HS-5 (cell line): ENCODE measurements at regions not wholly inside any gene's neighbourhood (a gene's known extent, or its start where the extent isn't known, plus 50 kb on each side); places are given as distances from the start of the nearest gene placed in this dataset.

Source experiments
- DNase-seq: peaks from one replicate; pipeline ENCODE4 v3.0.0-alpha.2; 2012; ENCODE audit warnings: low read depth

DNA sequence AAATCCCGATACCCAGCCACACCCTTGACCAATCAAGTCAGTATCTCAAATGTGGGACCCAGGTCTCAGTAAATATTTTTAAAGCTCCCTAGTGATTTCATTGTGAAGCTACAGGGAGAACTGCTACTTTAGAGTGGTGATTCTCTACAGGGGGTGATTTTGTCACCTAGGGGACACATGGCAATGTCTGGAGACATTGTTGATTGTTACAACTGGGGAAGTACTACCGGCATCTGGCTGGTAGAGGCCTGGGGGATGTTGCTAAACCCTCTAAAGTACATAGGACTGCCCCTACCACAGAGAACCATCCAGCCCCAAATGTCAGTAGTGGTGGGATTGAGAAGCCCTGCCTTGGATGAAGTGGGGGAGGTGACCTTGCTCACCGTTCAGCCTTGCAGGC, 152.9 kb downstream of the RPS24 start:
- DNase-seq: no peak

DNA sequence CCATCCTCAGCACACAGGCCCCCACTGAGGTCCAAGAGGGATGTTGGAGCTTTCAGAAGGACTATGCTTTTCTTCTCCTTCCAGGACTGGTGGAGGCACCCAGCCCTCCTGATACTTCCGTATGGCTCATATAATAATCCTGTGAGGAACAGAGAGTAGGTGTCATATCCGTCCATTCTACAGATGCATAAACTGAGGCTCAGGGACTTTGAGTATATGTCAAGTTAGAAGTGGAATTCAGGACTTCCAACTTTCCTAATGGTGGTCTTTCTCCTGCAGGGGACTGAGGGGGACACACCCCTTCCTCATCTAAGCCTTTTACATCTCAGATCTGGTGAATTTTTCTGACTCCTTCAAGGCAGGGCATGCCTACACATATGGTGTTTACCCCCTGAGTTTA, 153.7 kb downstream of the RPS24 start:
- no peak for DNase-seq

DNA sequence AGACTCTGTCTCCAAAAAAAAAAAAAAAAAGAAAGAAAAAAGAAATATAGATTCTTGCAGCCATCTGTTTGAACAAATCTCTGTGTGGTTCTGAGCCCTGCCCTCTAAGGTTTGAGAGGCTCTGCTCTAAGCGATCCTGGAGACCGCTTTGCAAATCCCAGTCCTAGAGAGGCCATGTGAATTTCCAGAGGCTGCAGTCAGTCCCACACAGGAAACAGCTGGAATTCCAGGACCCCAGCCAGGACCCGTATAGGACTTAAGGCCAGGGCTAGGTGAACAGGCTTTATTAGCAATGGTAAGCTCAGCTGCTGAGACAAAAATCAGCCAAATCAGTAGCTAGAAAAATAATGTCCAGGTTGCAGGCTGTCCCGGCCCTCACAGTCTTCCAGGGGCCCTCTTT, 154.8 kb downstream of the RPS24 start:
- DNase-seq: no peak

DNA sequence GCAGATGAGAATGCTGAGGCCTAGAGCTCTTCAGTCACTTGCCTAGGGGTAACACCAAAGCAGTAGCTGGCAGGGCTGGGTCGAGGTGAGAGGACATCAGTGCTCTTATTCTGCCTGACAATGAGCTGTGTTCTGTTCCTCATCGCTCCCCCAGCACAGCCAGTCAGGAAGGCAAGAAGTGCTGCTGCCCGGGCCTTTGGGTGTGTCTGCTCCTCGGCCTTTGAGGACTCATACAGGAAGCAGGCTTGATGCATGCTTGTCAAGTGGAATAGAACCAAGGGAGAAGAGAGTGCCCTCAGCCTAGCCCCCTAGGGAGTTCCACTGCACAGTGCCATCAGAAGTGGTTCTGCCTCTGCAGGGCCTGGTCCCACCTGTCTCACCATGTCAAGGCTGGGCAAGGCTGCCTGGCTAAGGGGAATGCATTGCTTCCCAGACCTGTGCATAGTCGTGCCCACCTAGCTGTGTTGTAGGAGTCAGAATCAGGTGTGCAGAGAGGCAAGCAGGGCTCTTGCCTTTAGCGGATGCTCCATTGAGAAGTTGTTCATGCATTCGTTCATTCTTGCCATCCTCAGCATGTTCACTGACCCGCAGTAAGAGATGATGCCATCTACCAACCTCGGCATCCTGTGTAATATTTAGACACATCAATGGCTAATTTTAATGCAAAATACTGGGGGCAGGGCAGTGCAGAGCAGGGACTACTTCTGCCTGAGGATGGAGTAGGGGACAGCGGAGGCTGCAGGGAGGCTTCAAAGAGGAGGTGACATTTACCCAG, 156.6 kb downstream of the RPS24 start:
- DNase-seq: no peak

DNA sequence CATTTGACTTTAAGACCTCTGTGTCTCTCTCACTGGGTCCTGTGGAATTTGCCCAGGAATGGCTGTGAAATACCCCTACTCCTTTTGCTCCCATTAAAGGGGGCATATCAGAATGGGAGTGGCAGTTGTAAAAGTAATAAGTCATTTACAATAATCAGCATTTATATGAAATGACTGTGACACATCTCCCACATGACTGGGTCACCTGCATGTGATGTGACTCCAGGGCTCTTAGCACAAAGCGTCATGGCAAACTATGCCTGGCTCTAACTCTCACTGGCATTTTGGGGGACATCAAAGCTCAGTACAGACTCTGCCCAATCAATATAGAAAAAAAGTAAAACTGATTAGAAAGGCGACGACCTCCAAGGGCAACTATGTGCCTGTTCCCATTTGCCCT, 157.6 kb downstream of the RPS24 start:
- DNase-seq: no peak

DNA sequence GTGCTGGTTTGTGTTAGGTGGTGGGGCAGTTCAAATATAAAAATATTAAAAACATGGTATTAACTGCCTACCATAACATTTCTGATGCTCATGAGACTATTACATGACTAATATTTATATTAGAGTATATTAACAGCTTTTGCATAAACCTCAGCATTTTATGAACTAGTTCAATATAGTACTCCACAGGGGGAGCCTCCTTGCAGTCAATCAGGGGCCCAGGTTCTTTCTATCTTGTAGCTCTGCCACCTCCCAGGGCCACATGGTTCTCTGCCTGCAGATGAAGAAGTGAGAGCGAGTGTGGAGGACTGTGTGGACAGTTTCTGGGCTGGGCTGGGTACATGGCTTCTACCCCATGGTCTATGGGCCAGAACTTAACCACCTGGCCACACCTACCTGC, 159.5 kb downstream of the RPS24 start:
- DNase-seq: no peak

DNA sequence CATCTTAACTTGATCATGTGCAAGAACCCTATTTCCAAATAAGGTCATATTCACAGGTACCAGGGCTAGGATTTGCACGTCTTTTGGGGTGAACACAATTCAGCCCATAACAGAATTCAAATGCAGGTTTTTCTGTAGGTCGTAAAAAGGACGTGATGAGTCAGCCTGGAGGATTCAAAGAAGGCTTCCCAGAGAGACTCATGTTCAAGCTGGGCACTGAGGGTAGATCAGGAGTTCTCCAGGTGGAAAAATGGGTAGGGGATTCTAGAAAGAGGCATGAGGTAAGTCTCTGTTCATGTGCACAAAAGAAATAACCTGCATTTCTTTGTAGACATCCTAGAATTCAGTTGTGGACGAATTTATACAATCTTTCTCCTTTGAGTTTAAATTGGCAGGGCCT, 160.4 kb downstream of the RPS24 start:
- no peak for DNase-seq

DNA sequence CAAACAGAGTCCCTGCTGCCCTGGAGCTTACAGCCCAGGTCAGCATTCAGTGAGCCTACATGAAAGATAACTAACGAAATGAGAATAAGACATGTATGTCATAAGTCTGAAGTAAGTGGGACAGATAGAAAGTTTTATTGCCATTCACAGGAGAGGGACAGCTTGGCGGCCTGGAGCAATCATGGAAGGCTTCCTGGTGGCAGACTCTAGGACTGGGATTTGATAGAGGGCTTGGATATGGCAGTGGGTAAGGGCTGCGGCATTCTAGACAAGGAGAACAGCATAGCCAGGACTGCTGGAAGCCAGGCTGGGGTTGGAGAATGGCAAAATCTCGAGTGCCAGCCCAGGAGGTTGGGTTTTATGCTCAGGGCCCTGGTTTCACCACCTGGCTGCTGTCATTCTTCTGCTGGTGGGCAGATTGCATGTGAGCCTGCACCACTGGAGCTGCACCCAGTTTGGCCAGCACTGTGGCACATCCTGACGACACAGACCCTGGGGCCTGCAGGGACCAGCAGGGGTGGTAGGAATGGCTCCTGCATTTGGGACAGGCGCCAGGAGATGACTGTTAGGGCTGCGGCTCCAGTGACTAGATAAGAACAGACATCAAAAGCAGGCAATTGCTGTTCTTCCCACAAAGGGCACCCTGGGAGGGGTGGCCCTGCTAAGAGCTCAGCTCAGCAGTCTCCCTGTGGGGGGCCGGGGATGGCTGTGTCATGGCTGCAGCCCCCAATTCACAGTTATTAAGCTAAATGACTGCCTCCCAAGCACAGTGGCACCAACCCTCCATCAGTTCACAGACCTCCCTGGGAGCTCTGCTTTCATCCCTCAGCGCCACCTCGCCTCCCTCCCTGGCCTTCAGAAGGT, 161.1 kb downstream of the RPS24 start:
- DNase-seq: no peak

DNA sequence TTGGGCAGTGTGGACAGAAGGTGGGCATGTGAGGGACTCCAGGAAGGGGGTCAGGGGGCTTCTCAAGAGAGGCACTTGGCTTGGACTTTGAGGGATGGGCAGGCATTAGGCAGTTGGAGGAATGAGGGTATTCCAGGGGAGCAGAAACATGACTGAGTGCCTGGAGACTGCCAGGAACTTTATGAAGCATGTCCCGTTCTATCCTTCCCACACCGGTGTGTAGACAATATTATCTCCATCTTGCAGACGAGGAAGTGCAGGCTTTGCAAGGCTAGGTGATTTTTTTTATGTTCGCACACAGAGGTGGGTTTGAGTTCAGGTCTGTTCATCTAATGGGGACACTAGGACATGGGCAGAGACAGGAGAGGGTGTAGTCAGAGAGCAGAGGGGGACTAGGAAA, 162.7 kb downstream of the RPS24 start:
- no peak for DNase-seq

DNA sequence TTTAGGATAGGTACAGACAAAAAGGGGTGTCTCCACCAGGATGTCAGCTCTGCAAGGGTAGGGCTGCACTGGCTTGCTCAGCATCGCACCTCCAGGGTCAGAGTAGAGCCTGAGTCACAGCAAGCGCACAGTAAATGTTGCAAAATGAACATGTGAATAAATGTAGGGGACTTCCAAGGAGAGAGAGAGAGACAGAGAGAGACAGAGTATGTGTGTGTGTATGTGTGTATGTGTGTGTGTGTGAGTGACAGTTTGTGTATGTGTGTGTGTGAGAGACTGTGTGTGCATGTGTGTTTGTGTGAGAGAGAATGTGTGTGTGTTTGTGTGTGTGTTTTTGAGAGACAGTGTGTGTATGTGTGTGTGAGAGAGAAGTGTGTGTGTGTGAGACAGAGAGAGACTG, 163.3 kb downstream of the RPS24 start:
- DNase-seq: peak; percentile 29

DNA sequence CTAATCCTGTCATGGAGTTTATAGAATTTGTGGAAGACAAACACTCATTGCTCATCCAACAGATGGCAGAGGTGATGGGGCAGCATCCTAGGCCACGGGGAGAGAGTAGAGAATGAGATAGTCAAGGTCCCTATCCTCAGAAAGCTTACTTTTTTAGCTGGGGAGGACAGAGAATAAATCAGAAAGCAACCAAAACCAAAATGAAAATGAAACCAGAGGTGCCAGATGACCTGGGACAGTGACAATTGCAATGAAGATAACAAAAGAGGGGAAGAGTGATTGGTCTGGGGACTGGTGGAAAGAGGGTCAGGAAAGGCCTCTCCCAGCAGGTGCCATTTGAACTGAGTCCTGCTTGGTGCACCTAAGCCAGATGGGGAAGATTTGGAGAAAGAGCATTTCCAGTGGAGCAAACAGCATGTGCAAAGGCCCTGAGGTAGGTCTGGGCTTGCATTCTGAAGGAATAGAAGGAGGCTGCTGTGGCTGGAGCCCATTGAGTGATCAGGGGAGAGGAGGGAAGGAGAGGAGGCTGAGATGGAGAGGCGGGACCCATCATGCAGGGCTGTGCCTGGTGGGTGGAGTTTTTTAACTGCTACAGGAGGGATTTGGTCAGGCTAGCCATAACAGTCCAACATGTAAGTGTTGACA, 164.1 kb downstream of the RPS24 start:
- DNase-seq: no peak

DNA sequence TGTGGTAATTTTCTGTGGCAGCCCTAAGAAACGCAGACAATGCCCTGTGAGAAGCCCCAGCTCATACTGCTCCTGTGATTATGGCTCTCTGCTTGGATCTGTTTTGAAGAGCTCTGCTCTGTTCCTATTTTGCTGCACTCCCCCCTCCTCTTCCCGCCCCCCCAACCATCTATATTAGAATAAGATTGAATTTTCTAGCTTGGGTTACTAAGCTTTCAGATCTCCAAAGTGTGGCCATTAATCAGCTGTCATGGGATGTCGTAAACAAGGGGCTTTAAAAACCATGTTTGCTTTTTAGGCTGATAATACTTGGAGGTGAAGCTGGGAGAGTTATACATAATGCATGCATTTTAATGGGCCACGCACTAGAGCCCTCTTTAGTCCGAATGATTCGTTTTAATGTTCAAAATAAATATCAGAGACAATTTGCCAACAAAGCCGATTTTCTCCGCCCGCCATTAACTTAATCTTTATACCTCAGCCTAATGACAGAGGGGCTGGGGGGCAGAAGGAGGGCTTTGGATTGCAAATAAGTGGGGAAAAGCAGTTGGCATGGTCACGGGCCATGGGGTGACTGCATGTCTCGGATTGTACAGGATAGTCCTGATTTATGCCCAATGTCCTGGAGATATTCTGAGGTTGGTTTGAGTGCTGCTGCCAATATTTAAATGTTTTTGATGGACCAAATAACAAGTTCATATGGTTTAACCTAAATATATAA, 165.5 kb downstream of the RPS24 start:
- DNase-seq: no peak

DNA sequence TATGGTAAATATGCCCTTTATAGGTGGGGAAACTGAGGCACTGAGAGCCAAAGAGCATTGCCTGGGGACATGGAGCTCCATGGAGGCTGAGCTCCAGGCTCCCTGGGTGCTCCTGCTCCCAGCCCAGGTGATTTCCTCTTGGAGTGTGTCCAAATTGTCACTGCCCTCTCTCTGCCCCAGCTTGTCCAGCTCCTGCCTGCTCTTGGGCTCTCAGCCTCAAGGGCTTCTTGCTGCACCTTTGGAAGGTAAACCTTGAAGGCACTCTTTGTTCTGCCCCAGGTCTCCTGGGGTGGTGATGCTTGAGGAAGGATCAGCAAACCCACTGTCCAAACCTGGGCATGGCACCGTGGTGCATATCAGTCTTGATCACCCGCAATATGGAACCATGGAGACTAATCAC, 166.1 kb downstream of the RPS24 start:
- no peak for DNase-seq

DNA sequence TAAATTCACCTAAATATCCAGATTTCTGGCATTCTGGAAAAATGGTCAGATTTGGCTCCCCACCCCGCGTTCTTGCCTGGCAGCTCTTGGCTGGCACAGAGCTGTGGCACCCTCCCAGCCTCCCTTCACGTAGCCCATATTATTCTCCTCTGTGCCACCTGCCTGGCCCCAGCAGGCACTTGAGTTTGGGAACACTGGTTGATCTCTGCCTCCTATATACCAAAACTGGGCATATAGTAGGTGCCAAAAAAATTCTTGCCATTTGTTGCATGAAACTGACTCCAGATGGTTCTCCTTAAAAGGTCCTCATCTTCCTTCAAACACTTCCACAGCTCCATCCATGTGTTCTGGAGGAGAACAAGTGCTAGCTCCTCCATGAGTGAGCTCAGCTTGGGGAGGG, 167.0 kb downstream of the RPS24 start:
- DNase-seq: no peak

DNA sequence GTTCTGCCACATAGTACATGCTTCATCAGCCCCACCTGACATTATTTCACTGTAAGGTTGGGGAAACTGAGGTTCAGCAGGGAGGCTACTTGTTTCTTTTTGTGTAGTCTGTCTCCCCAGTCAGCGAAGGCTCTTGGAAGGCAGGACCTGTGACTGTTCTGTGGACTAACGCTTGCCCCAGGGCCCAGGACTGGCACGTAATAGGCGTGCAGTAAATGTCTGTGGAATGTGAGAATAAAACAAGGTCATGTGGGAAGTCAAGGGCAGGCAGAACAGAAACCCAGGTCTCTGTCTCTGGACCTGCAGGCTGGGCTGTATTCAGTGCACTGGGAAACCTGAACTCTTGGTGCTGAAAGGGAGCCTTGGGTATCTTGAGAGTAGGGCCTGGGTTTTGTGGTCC, 168.7 kb downstream of the RPS24 start:
- DNase-seq: no peak

DNA sequence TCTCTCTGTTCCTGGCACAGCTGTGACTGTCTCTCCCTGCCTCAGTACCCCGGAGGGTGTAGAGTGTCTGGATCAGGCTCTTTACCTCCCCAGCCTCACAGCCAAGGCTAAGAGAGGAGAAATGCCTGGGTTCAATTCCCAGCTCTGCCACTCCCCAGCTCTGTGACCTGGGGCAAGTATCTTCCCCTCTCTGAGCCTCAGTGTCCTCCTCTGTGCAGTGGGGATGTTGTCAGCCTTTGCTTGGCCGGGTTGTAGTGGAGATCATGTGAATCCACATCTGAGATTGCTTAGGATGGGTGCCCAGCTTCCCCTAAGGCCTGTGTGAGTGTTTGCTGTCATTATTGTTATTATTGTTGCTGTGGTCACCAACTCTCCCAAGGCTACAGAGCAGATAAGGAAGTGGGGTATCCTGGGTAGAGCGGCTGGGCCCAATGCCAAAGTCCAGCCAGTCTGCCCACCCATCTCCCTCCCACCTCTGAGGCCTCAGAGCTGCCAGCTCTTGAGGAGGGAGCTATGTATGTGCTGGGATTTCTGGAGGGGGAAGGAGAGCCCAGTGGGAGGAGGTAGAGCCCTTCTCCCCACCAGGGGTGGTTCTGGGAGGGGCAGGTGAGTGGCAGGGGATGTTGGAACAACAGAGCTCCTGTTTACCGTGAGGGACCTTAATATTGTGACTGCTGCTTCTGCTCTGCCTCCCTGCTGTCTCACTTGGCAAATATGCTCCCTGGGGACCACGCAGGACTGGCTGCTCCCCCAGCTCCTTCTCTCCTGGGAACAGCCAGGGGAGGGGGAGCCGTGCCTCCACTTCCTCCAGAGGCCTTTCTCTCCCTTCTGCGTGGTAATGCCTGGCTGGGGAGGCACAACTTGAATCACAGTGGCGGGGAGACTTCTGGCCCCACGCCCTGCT, 170.5 kb downstream of the RPS24 start:
- no peak for DNase-seq

DNA sequence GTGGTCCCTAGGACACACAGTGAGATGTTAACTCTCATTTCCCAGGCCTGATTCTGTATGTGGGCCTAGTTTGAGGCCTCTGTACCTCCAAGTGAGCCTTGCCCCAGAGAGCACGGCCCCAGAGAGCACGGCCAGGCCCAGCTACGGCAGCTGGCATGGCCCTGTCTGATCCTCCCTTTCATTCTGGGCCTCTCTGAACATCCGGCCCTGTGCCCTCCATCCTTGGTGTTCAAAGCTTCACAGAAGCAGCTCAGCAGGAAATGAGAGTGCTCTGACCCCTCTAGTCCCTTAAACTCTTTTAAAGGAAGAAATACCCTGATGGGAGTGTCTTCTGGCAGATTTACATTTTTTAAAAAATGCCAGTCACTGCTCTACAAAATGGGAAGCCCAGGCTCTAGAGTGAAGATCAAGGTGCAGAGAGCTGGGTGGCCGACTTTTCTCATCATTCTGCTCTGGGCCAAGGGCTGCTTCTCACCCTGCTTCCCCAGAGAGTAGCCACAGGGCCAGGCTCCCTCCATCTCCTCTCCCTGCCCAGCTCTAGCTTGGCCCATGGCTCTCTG, 171.9 kb downstream of the RPS24 start:
- DNase-seq: no peak

DNA sequence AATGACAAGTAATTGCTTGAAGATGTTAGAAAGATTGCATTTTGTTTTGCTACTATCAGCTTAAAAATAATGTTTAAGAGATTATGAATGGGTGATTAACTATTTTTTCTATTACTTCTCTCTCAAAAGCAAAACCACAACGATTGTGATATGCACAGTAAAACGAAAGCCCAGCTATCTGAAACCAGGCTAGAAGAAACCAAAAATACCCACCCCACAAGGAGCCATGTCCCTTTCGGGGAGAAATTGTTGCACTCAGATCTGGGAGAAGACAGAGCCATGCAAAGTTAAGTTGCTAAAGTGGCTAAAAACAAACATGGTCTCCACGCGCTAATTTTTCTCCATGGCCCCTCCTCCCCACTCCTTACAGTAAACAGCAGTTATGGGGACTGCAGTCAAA, 173.6 kb downstream of the RPS24 start:
- no peak for DNase-seq

DNA sequence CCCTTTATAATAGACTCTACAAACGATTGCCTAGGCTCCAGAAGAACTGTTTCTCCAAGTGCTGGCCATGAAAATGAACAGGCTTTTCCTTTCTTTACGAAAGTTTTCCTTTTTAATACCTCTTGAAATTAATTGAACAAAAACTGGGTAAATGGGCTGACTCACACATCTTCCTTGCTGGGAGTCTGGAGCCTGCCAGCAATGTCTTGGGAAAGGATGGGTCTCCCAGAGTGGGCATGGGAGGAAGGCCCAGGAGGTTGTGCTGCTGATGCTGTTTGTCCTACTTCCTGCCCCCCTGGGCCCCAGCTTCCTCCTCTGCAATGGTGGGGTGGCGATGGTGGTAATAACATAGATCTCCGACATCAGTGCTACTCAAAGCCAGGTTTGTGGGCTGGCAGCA, 174.1 kb downstream of the RPS24 start:
- DNase-seq: no peak

DNA sequence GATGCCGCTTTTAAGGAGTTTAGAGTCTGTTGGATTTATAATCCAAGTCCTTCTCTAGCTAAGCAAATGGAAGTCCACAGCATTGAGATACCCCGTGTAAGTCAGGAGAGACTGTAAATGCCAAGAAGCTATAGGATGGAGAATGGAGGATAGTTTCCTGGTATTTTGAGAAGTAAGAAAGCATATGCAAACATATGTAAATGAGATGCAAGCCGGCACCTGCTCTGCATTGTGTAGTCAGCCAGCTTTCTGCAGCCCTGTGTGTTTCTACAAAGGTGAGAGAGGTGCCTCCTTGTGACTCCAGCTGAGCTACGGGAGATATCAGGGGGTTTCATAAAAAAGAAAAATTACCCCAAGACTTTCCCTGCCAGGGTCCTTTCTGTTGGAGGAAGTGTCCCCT, 176.3 kb downstream of the RPS24 start:
- DNase-seq: no peak

DNA sequence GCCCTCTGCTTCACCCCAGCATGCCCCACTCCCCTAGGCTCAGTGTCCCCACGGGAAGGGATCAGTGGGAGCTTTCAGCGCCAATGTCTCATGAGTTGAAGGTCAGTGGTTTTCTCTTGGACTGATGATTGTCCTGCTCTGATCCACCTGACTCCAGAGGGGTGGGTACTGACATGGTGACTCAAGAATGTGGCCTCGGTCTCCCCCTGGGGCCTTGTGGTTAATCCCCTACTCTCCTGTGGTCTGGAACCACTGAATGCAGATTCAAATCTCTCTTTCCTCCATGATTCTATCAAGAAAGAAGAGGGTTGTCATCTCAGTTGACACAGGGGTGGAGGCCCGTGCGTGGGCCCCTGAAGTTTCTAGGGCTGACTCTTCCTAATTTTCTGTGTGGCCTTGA, 176.9 kb downstream of the RPS24 start:
- DNase-seq: no peak
